Right lobe of liver (tissue), 6 donors: ENCODE measurements at regions not wholly inside any gene's neighbourhood (a gene's known extent, or its start where the extent isn't known, plus 50 kb on each side); places are given as distances from the start of the nearest gene placed in this dataset.

Experiments used
- ATAC-seq, 4 donors: fragments of 200-7000 bp; cut with Tn5 transposase; one replicate each; pipeline ENCODE4 v1.9.1; 2020; ENCODE audit warnings: mild to moderate bottlenecking in 4 of 4, moderate library complexity in 4 of 4
- DNase-seq, 3 donors: peaks; one replicate each; pipeline ENCODE4 v3.0.0-alpha.2; 2020
- H3K27ac ChIP-seq, 3 donors: fragments of 200-600 bp; one replicate each; pipeline ENCODE4 v1.8.0; 2022
- H3K27me3 ChIP-seq, 2 donors: fragments of 200-600 bp; one replicate each; pipeline ENCODE4 v1.8.0; 2022
- H3K36me3 ChIP-seq, 4 donors: fragments of 200-600 bp; sonication (generic) in 1 of 4; one replicate each; pipeline versions ENCODE4 v1.5.1 to v1.8.0; 2017 to 2022; ENCODE audit warnings: control low read depth in 1 of 4
- H3K4me1 ChIP-seq, 4 donors: fragments of 200-600 bp; sonication (generic) in 1 of 4; one replicate each; pipeline versions ENCODE4 v1.5.1 to v1.8.0; 2017 to 2022; ENCODE audit warnings: control low read depth in 1 of 4
- H3K4me3 ChIP-seq, 3 donors: fragments of 200-600 bp; one replicate each; pipeline ENCODE4 v1.8.0; 2022
- H3K9me3 ChIP-seq, 4 donors: fragments of 200-600 bp; sonication (generic) in 1 of 4; one replicate each; pipeline versions ENCODE4 v1.5.1 to v1.8.0; 2017 to 2022; ENCODE audit warnings: control low read depth in 1 of 4
- CTCF ChIP-seq, 4 donors: fragments of 200-600 bp in 3 of 4; fragments of 450-650 bp in 1 of 4; IDR thresholded peaks; one replicate each; pipeline versions ENCODE4 v1.5.1 to v1.8.0; 2016 to 2022; ENCODE audit warnings: antibody characterized with exemption in 4 of 4, mild to moderate bottlenecking in 2 of 4
- POLR2A ChIP-seq: fragments of 450-650 bp; IDR thresholded peaks from one replicate; pipeline ENCODE4 v1.6.1; 2017; ENCODE audit warnings: antibody characterized with exemption, mild to moderate bottlenecking
- WGBS: methylation state at CpG from one replicate; pipeline ENCODE4 v1.1.6; 2018; ENCODE audit warnings: low coverage, low lambda C conversion rate; ENCODE audit not compliant: insufficient coverage; ENCODE audit errors: missing lambda C conversion rate; 5-methylcytosine and 5-hydroxymethylcytosine counted together
- intact Hi-C, 2 donors: fragments of 100-400 bp; cut with DNase I; formaldehyde crosslinking; loops; one replicate each; pipeline versions ENCODE4 v1.11.2 to v1.14.1; 2022
- donor health status: DM: no; HTN: yes; CAD: no.
- donor health status: DM: no; HTN: no; CAD: no.
- donor health status: DM: no; HTN: no; CAD: no.
- donor health status: DM: no; HTN: yes; CAD: no.
- donor health status: DM: no; HTN: yes; CAD: no.

DNA sequence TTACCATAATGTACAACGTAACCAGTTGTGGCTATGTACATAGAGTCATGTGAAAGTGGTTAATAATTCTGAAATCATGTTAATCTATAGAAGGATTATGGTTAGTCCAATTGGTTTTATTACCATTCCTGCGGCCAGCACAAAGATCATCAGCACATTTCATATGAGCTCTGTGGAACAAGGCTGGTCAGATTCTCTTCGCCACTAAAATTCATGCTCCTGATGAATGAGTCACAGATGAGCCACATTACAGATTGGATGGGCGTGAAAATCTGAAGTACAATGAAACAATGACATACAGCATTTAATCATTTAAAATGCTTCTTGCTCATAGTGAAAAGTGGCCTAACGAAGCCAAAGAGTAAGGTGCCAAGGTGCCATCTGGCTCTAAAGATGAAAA is 716.2 kb upstream of the PHF14 start:
- Histone ChIP-seq H3K9me3 (no peaks in the 10 kb centered on the region), H3K27me3 (no peaks in the 10 kb centered on the region), H3K27ac (no peak overlapping the region), H3K4me3 (no peak overlapping the region), H3K4me1 (no peaks in the 10 kb centered on the region), H3K36me3 (no peaks in the 10 kb centered on the region)
- WGBS = 62% methylated on average over 5 of the region's 5 CpGs
- intact Hi-C loops = no loop called here
- no peak for TF ChIP-seq CTCF (IDR thresholded peaks at IDR 0.05)
- DNase-seq = no peak
- ATAC-seq = no peak

DNA sequence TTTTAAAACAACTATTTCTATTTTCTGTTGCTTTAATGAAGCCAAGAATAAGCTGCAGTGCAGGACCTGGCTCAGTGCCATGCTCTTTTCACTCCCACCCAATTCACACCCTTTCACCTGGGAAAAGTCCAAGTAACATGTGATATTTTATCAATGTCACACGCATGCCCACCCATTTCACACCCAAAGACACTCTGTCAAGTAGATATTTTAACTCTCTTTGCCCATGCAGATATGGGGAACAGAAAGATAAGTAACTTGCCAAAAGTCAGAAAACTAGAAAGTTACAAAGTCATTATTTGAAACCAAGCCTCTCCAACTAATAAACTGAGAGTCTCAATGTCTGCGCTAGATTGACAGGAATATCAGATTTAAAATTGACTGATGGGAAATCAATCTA is 706.7 kb upstream of the PHF14 start:
- H3K36me3 ChIP-seq = no peaks in the 10 kb centered on the region
- no peak for DNase-seq
- peaks cover 0 to 9% (median 3%) of the 10 kb centered on the region in 4 donors for H3K4me1 ChIP-seq
- no peak overlapping the region for H3K27ac ChIP-seq
- no peak for ATAC-seq
- TF ChIP-seq CTCF (IDR thresholded peaks at IDR 0.05) (no peak), POLR2A (no peak)
- WGBS = 36% methylated on average over 2 of the region's 2 CpGs
- no peaks in the 10 kb centered on the region for H3K9me3 ChIP-seq
- intact Hi-C loops = no loop called here
- no peak overlapping the region for H3K4me3 ChIP-seq
- peaks cover 0 to 6% of the 10 kb centered on the region in 2 donors for H3K27me3 ChIP-seq

DNA sequence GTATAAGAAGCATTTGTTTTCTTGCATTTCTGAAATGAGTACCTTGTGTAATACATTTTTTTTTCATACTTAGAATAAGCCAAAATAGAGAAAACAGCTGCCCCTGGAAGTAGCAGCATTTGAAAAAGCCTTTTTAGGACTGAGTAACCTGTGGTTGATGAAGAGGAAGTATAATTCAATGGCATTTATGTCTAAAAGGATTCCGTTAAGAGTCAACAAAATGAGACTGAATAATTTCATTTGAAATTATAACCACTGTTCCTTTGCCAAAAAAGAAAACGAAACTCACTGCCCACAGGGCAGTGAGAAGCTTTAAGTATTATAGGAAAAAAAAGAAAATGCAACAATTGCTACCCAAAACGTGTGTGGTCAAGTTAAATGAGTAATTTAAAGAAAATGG is 705.6 kb upstream of the PHF14 start:
- WGBS = 16% methylated on average over 3 of the region's 3 CpGs

DNA sequence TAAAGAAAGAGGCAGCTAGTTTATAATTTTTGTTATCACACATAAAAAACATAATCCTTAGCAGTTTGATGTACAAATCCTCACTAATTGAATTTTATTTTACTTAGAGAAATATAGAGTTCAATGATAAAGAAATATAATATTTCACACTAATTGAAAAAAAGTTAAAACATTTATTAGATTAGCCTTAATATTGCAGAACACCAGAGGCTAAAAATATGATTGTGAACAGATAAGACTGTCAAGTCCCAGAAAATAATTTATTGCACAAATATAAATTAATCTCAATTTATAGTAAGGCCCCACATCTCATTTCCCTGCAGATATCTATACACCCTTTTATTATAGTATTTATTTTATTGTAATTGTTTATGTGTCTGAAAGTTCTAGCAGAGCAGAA is 690.8 kb upstream of the PHF14 start:
- H3K36me3 ChIP-seq = no peaks in the 10 kb centered on the region
- TF ChIP-seq CTCF (IDR thresholded peaks at IDR 0.05) = no peak
- no peak for TF ChIP-seq POLR2A
- H3K27ac ChIP-seq = no peak overlapping the region
- no peaks in the 10 kb centered on the region for H3K27me3 ChIP-seq
- no peaks in the 10 kb centered on the region for H3K4me1 ChIP-seq
- intact Hi-C loops = no loop called here
- ATAC-seq = no peak
- no peak for DNase-seq
- H3K9me3 ChIP-seq = no peaks in the 10 kb centered on the region
- no peak overlapping the region for H3K4me3 ChIP-seq

More for the DNA sequence above, 705.6 kb upstream of the PHF14 start:
- intact Hi-C loops = no loop called here
- ATAC-seq (no peak), DNase-seq (no peak)
- TF ChIP-seq POLR2A (no peak), CTCF (IDR thresholded peaks at IDR 0.05) (no peak)
- H3K4me3 ChIP-seq = no peak overlapping the region
- peaks cover 0 to 9% (median 3%) of the 10 kb centered on the region in 4 donors for H3K4me1 ChIP-seq
- no peaks in the 10 kb centered on the region for H3K36me3 ChIP-seq
- H3K27me3 ChIP-seq = peaks cover 0 to 6% of the 10 kb centered on the region in 2 donors
- H3K27ac ChIP-seq = no peak overlapping the region
- H3K9me3 ChIP-seq = no peaks in the 10 kb centered on the region

DNA sequence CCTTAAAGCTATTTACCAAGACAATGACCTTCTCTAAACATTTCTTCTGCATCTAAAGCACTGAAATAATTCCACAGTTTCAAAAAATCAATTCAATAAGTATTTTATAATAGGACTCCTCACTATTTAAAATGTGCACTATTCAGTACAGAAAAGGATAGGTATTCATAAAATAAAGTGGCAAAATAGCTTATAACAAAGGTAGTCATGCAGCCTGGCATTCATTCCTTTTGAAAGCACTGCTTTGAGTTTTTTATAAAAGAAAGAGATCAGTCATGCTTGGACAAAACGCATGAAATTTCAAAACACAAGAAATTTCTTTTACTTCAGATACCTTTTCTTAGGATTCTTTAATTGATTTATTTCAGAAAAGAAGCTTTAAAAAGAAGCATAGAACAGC is 689.7 kb upstream of the PHF14 start:
- intact Hi-C loops = no loop called here
- DNase-seq = no peak
- 67% methylated on average over 1 of the region's 1 CpG for WGBS

More for the DNA sequence above, 689.7 kb upstream of the PHF14 start:
- Histone ChIP-seq H3K27ac (no peak overlapping the region), H3K9me3 (no peaks in the 10 kb centered on the region), H3K4me1 (no peaks in the 10 kb centered on the region), H3K27me3 (no peaks in the 10 kb centered on the region), H3K4me3 (no peak overlapping the region), H3K36me3 (no peaks in the 10 kb centered on the region)
- TF ChIP-seq CTCF (IDR thresholded peaks at IDR 0.05) = no peak
- ATAC-seq = no peak
